ENCODE measurements at regions not wholly inside any gene's neighbourhood (a gene's known extent, or its start where the extent isn't known, plus 50 kb on each side); places are given as distances from the start of the nearest gene placed in this dataset.

GRCh38 chr18:70973626-70974025, 684.8 kb downstream of the SOCS6 start:
- DNase-seq (ENCODE audit: low read depth, low spot score), result no peak

GRCh38 chr18:70966419-70966818, 677.6 kb downstream of the SOCS6 start:
- no peaks in the 10 kb centered on the region for H3K9me3 ChIP-seq (ENCODE audit: insufficient read depth, low read length)
- no peak overlapping the region for H3K9ac ChIP-seq (ENCODE audit: insufficient read length, low read depth)
- no peak for DNase-seq (ENCODE audit: low read depth, low spot score)
- no peaks in the 10 kb centered on the region for H3K27me3 ChIP-seq (ENCODE audit: insufficient read depth, insufficient read length)
- no peaks in the 10 kb centered on the region for H3K4me1 ChIP-seq (ENCODE audit: insufficient read depth, insufficient read length)
- H3K36me3 ChIP-seq (ENCODE audit: insufficient read depth, insufficient read length, low read length), result no peaks in the 10 kb centered on the region
- no peak for TF ChIP-seq YY1 (IDR thresholded peaks at IDR 0.05; ENCODE audit: insufficient read depth, insufficient read length)
- no peak for TF ChIP-seq SUZ12 (IDR thresholded peaks at IDR 0.05; ENCODE audit: extremely low read depth, insufficient read depth, insufficient read length)
- no peak for TF ChIP-seq ZNF274 (IDR thresholded peaks at IDR 0.05; ENCODE audit: low read depth, low read length)
- no peak overlapping the region for H3K4me3 ChIP-seq (ENCODE audit: insufficient read length, low read depth)

More at GRCh38 chr18:70973626-70974025, 684.8 kb downstream of the SOCS6 start:
- H3K9ac ChIP-seq (ENCODE audit: insufficient read length, low read depth), result no peak overlapping the region
- no peaks in the 10 kb centered on the region for H3K9me3 ChIP-seq (ENCODE audit: insufficient read depth, low read length)
- no peaks in the 10 kb centered on the region for H3K4me1 ChIP-seq (ENCODE audit: insufficient read depth, insufficient read length)
- TF ChIP-seq YY1 (IDR thresholded peaks at IDR 0.05; ENCODE audit: insufficient read depth, insufficient read length) (no peak), SUZ12 (IDR thresholded peaks at IDR 0.05; ENCODE audit: extremely low read depth, insufficient read depth, insufficient read length) (no peak), ZNF274 (IDR thresholded peaks at IDR 0.05; ENCODE audit: low read depth, low read length) (no peak)
- H3K4me3 ChIP-seq (ENCODE audit: insufficient read length, low read depth), result no peak overlapping the region
- no peaks in the 10 kb centered on the region for H3K36me3 ChIP-seq (ENCODE audit: insufficient read depth, insufficient read length, low read length)
- H3K27me3 ChIP-seq (ENCODE audit: insufficient read depth, insufficient read length), result no peaks in the 10 kb centered on the region

- no peaks in the 10 kb centered on the region for H3K4me1 ChIP-seq (ENCODE audit: insufficient read depth, insufficient read length)
- TF ChIP-seq ZNF274 (IDR thresholded peaks at IDR 0.05; ENCODE audit: low read depth, low read length), result no peak
- TF ChIP-seq SUZ12 (IDR thresholded peaks at IDR 0.05; ENCODE audit: extremely low read depth, insufficient read depth, insufficient read length), result no peak
- no peak for TF ChIP-seq YY1 (IDR thresholded peaks at IDR 0.05; ENCODE audit: insufficient read depth, insufficient read length)
- no peaks in the 10 kb centered on the region for H3K36me3 ChIP-seq (ENCODE audit: insufficient read depth, insufficient read length, low read length)
- H3K4me3 ChIP-seq (ENCODE audit: insufficient read length, low read depth), result no peak overlapping the region
- H3K9ac ChIP-seq (ENCODE audit: insufficient read length, low read depth), result no peak overlapping the region
- DNase-seq (ENCODE audit: low read depth, low spot score), result no peak
- no peaks in the 10 kb centered on the region for H3K9me3 ChIP-seq (ENCODE audit: insufficient read depth, low read length)
- no peaks in the 10 kb centered on the region for H3K27me3 ChIP-seq (ENCODE audit: insufficient read depth, insufficient read length)
Observed at GRCh38 chr18:70961939-70962338, 673.1 kb downstream of the SOCS6 start.

GRCh38 chr18:70956554-70956953, 667.7 kb downstream of the SOCS6 start:
- H3K27me3 ChIP-seq (ENCODE audit: insufficient read depth, insufficient read length), result no peaks in the 10 kb centered on the region
- no peak overlapping the region for H3K4me3 ChIP-seq (ENCODE audit: insufficient read length, low read depth)
- H3K9ac ChIP-seq (ENCODE audit: insufficient read length, low read depth), result no peak overlapping the region
- H3K9me3 ChIP-seq (ENCODE audit: insufficient read depth, low read length), result no peaks in the 10 kb centered on the region
- no peaks in the 10 kb centered on the region for H3K36me3 ChIP-seq (ENCODE audit: insufficient read depth, insufficient read length, low read length)
- no peak for DNase-seq (ENCODE audit: low read depth, low spot score)
- TF ChIP-seq YY1 (IDR thresholded peaks at IDR 0.05; ENCODE audit: insufficient read depth, insufficient read length), result no peak
- no peak for TF ChIP-seq SUZ12 (IDR thresholded peaks at IDR 0.05; ENCODE audit: extremely low read depth, insufficient read depth, insufficient read length)
- TF ChIP-seq ZNF274 (IDR thresholded peaks at IDR 0.05; ENCODE audit: low read depth, low read length), result no peak
- H3K4me1 ChIP-seq (ENCODE audit: insufficient read depth, insufficient read length), result no peaks in the 10 kb centered on the region

GRCh38 chr18:70936160-70936559, 647.3 kb downstream of the SOCS6 start:
- TF ChIP-seq SUZ12 (IDR thresholded peaks at IDR 0.05; ENCODE audit: extremely low read depth, insufficient read depth, insufficient read length) (no peak), ZNF274 (IDR thresholded peaks at IDR 0.05; ENCODE audit: low read depth, low read length) (no peak), YY1 (IDR thresholded peaks at IDR 0.05; ENCODE audit: insufficient read depth, insufficient read length) (no peak)

GRCh38 chr18:70931942-70932814, 643.3 kb downstream of the SOCS6 start:
- Histone ChIP-seq H3K4me1 (ENCODE audit: insufficient read depth, insufficient read length) (no peaks in the 10 kb centered on the region), H3K9ac (ENCODE audit: insufficient read length, low read depth) (no peak overlapping the region), H3K4me3 (ENCODE audit: insufficient read length, low read depth) (no peak overlapping the region), H3K9me3 (ENCODE audit: insufficient read depth, low read length) (no peaks in the 10 kb centered on the region), H3K27me3 (ENCODE audit: insufficient read depth, insufficient read length) (no peaks in the 10 kb centered on the region), H3K36me3 (ENCODE audit: insufficient read depth, insufficient read length, low read length) (no peaks in the 10 kb centered on the region)
- no peak for TF ChIP-seq SUZ12 (IDR thresholded peaks at IDR 0.05; ENCODE audit: extremely low read depth, insufficient read depth, insufficient read length)
- TF ChIP-seq YY1 (IDR thresholded peaks at IDR 0.05; ENCODE audit: insufficient read depth, insufficient read length), result no peak
- no peak for TF ChIP-seq ZNF274 (IDR thresholded peaks at IDR 0.05; ENCODE audit: low read depth, low read length)
- no peak for DNase-seq (ENCODE audit: low read depth, low spot score)

More at GRCh38 chr18:70936160-70936559, 647.3 kb downstream of the SOCS6 start:
- no peak for DNase-seq (ENCODE audit: low read depth, low spot score)
- Histone ChIP-seq H3K9me3 (ENCODE audit: insufficient read depth, low read length) (no peaks in the 10 kb centered on the region), H3K4me1 (ENCODE audit: insufficient read depth, insufficient read length) (no peaks in the 10 kb centered on the region), H3K4me3 (ENCODE audit: insufficient read length, low read depth) (no peak overlapping the region), H3K9ac (ENCODE audit: insufficient read length, low read depth) (no peak overlapping the region), H3K27me3 (ENCODE audit: insufficient read depth, insufficient read length) (no peaks in the 10 kb centered on the region), H3K36me3 (ENCODE audit: insufficient read depth, insufficient read length, low read length) (no peaks in the 10 kb centered on the region)

- H3K9ac ChIP-seq (ENCODE audit: insufficient read length, low read depth), result no peak overlapping the region
- H3K36me3 ChIP-seq (ENCODE audit: insufficient read depth, insufficient read length, low read length), result no peaks in the 10 kb centered on the region
- no peak for TF ChIP-seq SUZ12 (IDR thresholded peaks at IDR 0.05; ENCODE audit: extremely low read depth, insufficient read depth, insufficient read length)
- no peak for TF ChIP-seq YY1 (IDR thresholded peaks at IDR 0.05; ENCODE audit: insufficient read depth, insufficient read length)
- TF ChIP-seq ZNF274 (IDR thresholded peaks at IDR 0.05; ENCODE audit: low read depth, low read length), result no peak
- H3K9me3 ChIP-seq (ENCODE audit: insufficient read depth, low read length), result no peaks in the 10 kb centered on the region
- DNase-seq (ENCODE audit: low read depth, low spot score), result no peak
- H3K4me1 ChIP-seq (ENCODE audit: insufficient read depth, insufficient read length), result no peaks in the 10 kb centered on the region
- no peaks in the 10 kb centered on the region for H3K27me3 ChIP-seq (ENCODE audit: insufficient read depth, insufficient read length)
- no peak overlapping the region for H3K4me3 ChIP-seq (ENCODE audit: insufficient read length, low read depth)
Observed at GRCh38 chr18:70920840-70921374, 632.1 kb downstream of the SOCS6 start.
